GM21529 (cell line): ENCODE measurements at regions not wholly inside any gene's neighbourhood (a gene's known extent, or its start where the extent isn't known, plus 50 kb on each side); places are given as distances from the start of the nearest gene placed in this dataset.
"Not testable (repeated sequence)": the region's sequence is repeated elsewhere in the genome, so short reads cannot be mapped to it uniquely, and the experiment has no call there.

Source experiments
- ATAC-seq: cut with Tn5 transposase; IDR thresholded peaks from one replicate; pipeline ENCODE4 v1.9.1; 2021; ENCODE audit not compliant: unreplicated experiment

DNA sequence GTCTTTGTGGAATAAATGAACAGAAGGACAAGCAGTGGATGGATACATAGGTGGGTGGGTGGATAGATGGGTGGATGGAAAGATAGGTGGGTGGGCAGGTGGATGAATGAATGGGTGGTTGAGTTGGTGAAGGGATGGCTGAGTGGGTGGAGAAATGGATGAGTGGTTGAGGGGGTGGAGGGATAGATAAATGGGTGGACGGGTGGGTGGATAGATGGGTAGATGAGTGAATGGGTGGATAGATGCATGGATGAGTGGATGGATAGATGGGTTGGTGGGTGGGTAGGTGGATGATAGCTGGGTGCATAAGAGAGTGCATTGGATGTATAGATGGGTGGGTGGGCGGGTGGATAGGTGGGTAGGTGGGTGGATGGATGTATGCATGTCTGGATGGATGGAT lies 63.5 kb downstream of the UNC93B1 start:
- ATAC-seq, result not testable (repeated sequence)

DNA sequence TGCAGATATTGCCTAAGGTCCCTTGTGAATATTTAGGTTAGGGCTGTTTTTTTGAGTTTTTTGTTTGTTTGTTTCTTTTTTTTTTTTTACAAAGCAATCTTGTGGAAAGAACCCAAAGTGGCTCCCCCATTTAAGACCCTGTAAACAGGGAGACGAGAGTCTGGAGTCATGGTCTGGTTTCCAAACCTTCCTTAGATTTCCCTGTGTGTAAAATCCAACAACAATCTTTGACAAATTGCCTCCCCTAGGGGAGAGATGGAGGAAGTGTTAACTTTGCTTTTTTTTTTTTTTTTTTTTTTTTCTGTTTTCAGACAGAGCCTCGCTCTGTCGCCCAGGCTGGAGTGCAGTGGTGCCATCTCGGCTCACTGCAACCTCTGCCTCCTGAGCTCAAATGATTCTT lies 64.9 kb downstream of the UNC93B1 start:
- not testable (repeated sequence) for ATAC-seq

DNA sequence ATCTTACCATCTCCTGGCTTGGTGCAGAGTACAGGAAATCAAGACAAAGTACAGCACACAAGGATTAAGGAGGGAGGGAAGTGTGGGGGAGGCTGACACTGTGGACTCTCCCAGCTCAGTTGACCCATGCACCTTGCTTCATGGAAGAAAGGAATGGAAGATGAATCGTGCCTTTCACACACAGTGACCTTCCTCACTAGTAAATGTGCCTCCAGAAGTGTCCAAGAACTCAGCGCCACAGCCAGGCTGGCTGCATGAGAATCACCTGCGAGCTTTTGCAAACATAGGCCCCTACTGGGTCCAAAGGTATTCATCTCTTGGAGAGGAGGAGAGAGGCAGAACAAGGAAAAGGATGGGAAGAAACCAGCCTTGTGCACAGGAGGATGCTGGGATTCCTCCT lies 65.5 kb downstream of the UNC93B1 start:
- ATAC-seq, result not testable (repeated sequence)

DNA sequence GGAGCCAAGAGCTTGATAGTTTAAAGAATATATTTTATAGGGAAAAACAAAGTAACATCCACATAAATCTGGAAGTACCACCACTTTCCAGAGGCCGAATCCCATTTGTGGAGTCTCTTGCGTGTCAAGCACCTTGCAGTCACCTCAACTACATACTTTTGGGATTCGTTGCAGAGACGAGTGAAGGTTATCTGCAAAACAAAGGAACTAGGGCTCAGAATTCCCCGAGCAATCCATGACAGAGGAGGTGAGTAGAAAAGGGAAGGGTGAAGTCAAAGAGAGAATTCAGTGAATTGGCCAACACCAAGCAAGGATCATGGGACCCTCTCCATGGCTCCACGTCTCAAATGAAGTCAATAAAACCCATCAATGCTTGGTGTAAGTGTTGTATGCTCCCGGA lies 80.3 kb downstream of the UNC93B1 start:
- not testable (repeated sequence) for ATAC-seq

DNA sequence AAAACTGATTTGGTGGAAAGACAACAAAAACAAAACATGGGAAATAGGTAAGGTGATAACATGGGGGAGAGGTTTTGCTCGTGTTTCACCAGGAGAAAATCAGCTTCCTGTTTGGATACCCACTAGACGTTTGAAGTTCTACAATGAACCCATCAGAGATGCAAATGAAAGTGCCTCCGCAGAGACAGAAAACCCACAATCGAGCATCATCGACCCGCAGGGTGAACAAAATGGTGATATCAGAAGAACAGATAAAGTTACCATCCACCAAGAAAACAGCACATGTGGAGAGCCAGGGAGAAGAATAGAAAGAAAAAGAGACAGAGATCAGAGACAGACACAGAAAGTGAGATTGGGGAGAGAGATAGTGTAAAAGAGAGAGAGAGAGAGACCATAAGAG lies 83.4 kb downstream of the UNC93B1 start:
- ATAC-seq, result not testable (repeated sequence)

DNA sequence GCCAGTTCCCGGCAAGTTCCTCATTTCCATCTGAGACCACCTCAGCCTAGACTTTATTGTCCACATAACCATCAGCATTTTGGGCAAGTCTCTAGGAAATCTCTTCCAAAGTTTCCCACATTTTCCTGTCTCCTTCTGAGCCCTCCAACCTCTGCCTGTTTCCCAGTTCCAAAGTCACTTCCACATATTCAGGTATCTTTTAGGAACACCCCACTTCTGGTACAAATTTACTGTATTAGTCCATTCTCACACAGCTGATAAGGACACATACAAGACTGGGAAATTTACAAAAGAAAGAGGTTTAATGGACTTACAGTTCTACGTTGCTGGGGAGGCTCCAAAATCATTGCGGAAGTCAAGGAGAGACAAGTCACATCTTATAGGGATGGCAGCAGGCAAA lies 91.7 kb downstream of the UNC93B1 start:
- not testable (repeated sequence) for ATAC-seq

DNA sequence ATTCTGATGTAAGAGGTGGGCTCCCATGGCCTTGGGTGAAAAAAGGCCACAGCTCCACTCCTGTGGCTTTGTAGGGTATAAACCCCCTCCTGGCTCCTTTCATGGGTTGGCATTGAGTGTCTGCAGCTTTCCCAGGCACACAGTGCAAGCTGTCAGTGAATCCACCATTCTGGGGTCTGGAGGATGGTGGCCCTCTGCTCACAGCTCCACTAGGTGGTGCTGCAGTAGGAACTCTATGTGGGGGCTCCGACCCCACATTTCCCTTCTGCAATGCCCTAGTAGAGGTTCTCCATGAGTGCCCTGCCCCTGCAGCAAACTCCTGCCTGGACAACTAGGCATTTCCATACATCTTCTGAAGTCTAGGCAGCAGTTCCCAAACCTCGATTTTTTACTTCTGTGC lies 92.7 kb downstream of the UNC93B1 start:
- ATAC-seq, result not testable (repeated sequence)

DNA sequence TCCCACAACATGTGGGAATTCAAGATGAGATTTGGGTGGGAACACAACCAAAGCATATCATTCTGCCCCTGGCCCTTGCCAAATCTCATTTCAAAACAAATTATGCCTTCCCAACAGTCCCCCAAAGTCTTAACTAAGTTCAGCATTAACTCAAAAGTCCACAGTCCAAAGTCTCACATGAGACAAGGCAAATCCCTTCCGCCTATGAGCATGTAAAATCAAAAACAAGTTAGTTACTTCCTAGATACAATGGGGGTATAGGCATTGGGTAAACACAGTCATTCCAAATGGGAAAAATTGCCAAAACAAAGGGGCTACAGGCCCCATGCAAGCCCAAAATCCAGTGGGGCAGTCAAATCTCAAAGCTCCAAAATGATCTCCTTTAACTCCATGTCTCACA lies 93.1 kb downstream of the UNC93B1 start:
- ATAC-seq, result not testable (repeated sequence)

DNA sequence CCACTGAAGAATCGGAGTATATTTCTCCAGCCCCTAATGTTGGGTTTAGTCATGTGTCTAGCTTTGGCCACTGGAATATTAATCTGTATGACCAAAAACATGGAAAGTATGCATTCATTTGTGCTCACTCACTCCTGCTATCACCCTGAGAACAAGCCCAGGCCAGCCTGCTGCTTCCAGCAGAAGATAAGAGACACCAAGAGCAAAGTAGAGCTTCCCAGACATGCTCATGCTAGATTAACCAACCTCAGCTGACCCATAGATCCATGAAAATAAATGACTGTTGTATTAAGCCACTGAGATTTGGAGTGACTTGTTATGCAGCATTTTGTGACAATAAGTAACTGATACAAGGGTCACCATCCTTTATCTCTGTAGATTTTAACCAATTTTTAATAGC lies 96.9 kb downstream of the UNC93B1 start:
- ATAC-seq, result not testable (repeated sequence)

DNA sequence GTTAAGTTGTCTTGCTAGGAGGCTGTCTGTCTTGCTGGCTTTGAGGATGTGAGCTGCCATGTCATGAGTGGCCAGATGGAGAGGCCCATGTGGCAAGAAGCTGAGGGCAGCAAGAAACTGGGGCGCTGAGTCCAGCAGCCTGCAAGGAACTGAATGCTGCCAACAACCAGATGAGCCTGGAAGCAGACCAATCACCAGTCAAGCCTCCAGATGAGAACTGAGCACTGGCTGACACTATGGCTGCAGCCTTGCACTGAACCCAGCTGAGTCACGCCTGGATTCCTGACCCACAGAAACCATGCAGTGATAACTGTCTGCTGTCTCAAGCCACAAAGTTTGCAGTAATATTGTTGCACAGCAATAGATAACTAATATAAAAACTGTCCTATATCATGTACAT lies 104.4 kb downstream of the UNC93B1 start:
- ATAC-seq, result not testable (repeated sequence)

DNA sequence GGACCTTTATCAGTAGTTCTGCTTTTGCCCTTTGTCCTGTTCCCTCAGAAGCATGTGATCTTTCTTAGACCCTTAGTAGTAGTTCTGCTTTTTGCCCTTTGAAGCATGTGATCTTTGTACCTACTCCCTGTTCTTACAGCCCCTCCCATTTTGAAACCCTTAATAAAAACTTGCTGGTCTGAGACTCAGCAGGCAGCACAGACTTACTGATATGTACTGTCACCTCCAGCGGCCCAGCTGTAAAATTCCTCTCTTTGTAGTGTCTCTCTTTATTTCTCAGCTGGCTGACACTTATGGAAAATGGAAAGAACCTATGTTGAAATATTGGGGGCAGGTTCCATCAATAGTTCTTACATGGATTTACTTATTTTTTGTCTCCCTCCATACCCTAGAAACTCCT lies 110.4 kb downstream of the UNC93B1 start:
- not testable (repeated sequence) for ATAC-seq

DNA sequence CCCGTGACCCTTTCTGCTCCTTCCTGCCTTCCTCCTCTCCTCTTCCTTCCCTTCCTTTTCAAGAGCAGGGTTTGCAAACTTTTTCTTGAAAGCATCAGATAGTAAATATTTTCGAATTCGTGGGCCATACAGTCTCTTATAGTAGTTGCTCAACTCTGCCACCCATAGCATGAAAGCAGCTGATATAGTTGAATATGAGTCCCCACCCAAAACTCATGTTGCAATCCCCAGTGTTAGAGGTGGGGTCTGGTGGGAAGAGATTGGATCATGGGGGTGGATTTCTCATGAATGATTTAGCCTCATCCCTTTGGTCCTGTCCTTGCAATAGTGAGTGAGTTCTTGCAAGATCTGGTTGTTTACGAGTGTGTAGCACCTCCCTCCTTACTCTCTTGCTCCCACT lies 114.3 kb downstream of the UNC93B1 start:
- ATAC-seq, result not testable (repeated sequence)

DNA sequence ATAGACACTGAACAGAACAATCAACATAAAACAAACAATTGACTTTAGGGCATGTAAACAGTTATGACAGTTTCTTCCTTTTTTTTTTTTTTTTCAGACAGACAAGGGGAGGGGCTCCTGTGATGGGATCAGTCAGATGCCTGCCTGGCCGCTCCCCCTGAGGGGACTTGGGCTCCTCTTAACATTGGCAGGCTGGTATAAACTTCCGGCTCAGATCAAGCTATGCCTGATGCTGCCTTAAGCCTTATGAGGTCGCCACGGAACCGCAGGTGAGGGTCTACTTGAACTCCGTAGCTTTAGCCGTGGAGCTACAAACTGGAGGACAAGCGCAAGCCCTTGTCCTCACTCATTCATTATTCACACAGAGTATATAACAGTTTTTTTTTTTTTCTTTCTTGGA lies 115.8 kb downstream of the UNC93B1 start:
- ATAC-seq, result not testable (repeated sequence)

DNA sequence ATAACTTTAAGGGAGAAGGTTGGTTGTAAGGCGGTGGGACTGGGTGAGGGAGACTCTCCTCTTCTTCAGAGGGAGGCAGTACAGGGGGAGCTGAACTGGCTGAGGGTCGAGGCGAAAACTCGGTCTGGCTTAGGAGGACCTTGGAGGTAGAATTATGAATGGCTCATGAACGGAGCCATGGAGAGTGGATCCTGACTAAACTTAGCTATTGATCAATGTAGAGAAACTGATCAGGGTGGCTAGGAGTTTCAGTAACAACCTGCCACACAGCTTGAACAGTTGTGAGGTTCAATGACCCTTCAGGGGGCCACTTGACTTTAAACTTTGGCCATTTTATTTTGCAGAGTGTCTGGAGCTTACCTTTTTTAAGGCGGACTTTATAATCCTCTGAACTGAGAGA lies 117.2 kb downstream of the UNC93B1 start:
- ATAC-seq, result not testable (repeated sequence)

DNA sequence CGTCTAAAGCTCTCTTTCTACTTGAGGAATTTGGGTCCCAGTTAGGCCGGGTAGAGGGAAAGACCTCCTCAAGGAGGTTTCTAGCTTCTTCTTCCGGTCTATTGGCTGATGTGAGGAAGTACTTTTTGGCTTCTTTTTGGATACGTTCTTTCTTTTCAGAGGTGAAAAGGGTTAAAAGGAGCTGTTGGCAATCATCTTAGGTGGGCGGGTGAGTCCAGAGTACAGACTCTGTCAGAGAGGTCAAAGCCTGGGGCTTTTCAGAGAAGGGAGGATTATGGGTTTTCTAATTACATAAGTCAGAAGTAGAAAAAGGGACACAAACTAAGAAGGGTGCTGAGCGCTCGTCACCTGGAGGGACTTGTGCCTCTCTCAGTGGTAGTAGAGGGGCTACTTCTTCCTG lies 117.7 kb downstream of the UNC93B1 start:
- not testable (repeated sequence) for ATAC-seq

DNA sequence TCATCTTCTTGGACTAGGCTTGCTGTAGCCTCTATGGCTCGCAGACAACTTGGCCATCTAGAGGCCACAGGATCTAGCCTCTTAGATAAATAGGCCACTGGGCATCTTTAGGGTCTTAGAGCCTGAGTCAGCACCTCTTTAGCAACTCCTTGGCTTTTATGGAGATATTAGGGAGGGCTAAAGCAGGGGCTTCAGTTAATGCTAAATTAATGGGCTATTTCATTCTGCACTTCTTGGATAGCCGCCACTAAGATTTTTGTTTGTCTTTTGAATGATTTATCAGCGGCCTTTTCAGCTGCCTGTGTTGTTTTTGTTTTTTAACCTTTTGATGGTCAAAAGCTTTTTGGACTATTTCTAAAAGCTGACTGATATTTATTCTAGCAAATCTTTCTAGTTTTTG lies 118.3 kb downstream of the UNC93B1 start:
- ATAC-seq, result not testable (repeated sequence)

DNA sequence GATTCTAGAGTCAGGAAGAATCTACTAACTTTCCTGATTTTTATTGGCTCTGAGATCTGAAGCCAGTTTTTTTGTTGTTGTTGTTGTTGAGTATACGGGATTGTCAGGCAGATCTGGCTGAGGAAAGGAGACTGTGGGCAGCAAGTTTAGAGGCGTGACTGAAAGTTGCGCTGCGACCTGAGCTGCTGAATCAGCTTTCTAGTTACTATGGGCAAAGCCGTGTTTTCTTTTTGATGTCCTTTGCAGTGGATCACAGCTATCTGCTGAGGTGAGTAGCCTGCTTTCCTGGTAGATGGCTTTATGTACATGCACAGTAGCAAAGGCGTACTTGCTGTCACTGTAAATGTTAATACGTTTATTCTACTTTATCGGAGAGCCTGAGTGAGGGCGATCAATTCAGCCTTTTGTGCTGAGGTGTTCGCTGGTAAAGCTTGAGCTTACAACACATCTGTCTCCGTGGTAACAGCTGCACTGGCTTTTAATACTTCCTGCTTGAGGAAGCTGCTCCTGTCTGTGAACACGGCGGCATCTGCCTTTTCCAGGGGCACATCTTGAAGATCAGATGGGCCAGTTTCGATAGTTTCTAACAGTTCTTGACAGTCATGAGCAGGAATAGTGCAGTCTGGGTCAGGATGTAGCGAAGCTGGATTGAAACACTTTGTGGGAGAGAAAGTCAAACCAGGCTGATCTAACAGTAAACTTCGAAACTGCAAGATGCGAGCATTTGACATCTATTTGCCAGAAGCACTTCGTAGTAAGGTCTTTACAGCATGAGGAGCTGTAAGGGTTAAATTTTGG lies 118.9 kb downstream of the UNC93B1 start:
- not testable (repeated sequence) for ATAC-seq

DNA sequence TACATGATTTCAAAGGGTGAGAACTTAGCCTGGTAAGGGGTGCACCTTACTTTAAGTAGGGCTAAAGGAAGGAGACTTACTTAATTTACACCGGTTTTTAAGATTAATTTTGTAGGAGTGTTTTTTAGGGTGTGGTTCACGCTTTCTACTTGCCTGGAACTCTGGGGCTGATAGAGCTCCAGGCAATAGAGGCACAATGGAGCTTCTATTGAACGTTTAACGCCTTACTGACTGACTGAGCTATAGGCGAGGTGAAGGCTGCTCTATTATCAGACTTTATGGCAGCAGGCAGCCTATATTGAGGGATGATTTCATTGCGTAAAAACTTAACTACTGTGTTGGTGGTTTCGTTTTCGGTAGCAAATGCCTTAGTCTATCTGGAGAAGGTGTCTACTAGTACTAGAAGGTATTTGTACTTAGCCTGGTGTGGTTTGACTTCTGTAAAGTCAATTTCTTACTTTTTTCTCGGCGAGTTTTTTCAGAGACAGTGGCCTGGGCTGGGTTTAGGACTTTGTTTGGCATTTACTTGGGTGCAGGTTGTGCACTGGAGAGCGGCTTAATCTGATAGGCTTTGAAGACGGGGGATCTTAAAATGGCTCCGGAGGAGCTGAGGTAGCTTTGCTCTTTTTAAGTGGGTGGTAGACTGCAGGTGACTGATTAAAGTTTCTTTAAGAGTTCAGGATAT lies 119.7 kb downstream of the UNC93B1 start:
- not testable (repeated sequence) for ATAC-seq

DNA sequence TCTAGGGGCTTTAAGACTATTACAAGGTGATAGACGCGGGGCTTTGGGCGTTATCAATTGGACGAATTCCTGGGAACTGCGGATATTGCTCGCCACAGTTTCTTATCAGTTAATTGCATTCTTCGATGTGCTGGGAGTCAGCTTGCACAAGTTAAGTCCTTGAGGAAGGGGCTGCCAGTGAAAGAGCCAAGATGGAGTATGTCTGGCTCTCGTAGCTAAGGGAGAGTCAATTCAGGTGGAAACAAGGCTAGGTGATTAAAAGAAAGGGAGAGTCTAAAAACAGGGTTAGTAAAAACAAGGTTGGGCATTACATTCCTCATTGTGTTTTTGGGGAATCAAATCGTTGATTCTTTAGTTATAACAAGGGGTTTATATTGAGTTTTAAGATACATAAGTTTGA lies 121.6 kb downstream of the UNC93B1 start:
- not testable (repeated sequence) for ATAC-seq

DNA sequence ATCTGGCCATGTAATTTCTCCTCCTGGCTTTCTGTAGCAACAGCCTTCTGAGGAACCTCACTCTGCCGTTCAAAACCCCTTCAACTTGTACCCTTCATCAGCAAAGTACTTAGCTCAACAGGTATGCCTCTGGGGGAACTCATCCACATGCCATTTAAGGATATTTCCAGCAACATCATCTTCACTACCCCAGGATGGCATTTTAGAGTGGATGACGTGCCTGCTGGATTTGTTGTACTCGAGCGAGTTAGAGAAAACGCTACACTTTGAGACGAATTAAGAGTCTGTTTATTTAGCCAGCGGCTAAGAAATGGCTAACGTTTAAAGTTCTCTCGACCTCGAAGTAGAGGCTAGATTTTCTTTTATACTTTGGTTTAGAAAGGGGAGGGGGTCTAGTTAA lies 122.1 kb downstream of the UNC93B1 start:
- ATAC-seq, result not testable (repeated sequence)

DNA sequence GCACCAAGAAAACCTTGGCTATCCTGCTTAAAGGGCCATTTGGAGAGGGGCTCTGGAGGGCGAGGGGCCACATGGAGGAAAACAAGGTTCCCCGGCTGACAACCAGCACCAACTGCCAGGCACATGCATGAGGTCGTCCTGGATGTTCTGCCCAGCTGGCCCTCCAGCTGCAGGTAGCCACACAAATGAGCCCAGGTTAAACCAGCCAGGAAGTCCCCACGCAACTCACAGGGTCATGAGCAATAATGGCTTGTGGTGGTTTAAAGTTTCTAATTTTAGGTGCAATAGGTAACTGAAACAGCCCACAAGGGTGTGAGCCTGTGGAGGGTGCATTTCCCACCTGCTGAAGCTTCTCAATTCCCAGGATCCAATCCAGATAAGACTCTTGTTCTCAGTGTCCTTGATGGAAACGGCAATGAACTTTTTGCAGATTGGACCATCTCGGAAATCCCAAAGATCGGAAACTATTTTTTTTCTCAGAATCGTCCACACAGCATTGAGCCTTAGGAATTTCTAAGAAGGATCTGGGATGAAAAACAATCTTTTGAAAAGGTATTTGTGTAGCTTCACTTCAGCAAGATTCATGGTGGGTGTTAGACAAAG lies 123.2 kb downstream of the UNC93B1 start:
- ATAC-seq, result not testable (repeated sequence)

DNA sequence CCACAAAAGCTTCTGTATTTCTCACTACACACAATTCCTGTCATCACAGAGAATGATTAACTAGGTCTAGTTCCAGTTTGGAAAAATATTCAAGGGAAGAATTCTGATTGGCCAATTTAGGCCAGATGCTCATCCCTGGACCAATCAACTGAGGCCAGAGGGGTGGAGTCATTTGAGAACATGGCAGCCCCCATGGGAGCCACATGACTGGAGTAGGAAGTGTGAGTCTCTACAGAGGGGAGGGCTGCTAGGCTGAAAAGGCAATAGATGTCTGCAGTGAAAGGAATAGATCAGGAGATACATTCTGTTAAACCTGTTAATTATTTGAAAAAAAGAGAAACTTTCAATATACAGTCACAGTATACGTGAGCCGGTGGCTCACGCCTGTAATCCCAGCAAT lies 125.2 kb downstream of the UNC93B1 start:
- not testable (repeated sequence) for ATAC-seq
